ENCODE measurements at regions not wholly inside any gene's neighbourhood (a gene's known extent, or its start where the extent isn't known, plus 50 kb on each side); places are given as distances from the start of the nearest gene placed in this dataset.

GRCh38 chr16:49921106-49921505 is 65.2 kb upstream of the ZNF423 start:
- Mint-ChIP-seq H3K4me3 (no peak overlapping the region), H3K4me1 (no peaks in the 10 kb centered on the region)

GRCh38 chr16:49921791-49922456 is 66.0 kb upstream of the ZNF423 start:
- Histone ChIP-seq H3K9me3 (ENCODE audit: control insufficient read depth in 2 of 2, low read length in 2 of 2) (no peaks in the 10 kb centered on the region), H3K27me3 (ENCODE audit: control insufficient read depth, insufficient read depth, low read length) (no peaks in the 10 kb centered on the region), H3K4me1 (ENCODE audit: control insufficient read depth, insufficient read depth, low read length, poor library complexity, severe bottlenecking) (no peaks in the 10 kb centered on the region), H3K36me3 (ENCODE audit: control insufficient read depth, insufficient read depth, low read length) (no peaks in the 10 kb centered on the region), H3K27ac (ENCODE audit: insufficient read depth, low read length, poor library complexity, severe bottlenecking) (no peak overlapping the region), H3K4me3 (ENCODE audit: low read depth, low read length) (no peak overlapping the region)
- Mint-ChIP-seq H3K36me3 (no peaks in the 10 kb centered on the region), H3K27ac (no peak overlapping the region), H3K9me3 (no peaks in the 10 kb centered on the region), H3K4me1 (no peaks in the 10 kb centered on the region), H3K4me3 (no peak overlapping the region), H3K27me3 (no peaks in the 10 kb centered on the region)
- ATAC-seq (ENCODE audit: low read depth in 2 of 2) (no peak), DNase-seq (peak in 2 of 3 donors; percentile 7 to 38)

More at GRCh38 chr16:49921106-49921505, 65.2 kb upstream of the ZNF423 start:
- Mint-ChIP-seq H3K9me3 (no peaks in the 10 kb centered on the region), H3K36me3 (no peaks in the 10 kb centered on the region), H3K27me3 (no peaks in the 10 kb centered on the region), H3K27ac (no peak overlapping the region)
- no peaks in the 10 kb centered on the region for H3K4me1 ChIP-seq (ENCODE audit: control insufficient read depth, insufficient read depth, low read length, poor library complexity, severe bottlenecking)
- no peak for ATAC-seq (ENCODE audit: low read depth in 2 of 2)
- H3K9me3 ChIP-seq (ENCODE audit: control insufficient read depth in 2 of 2, low read length in 2 of 2): no peaks in the 10 kb centered on the region
- no peaks in the 10 kb centered on the region for H3K27me3 ChIP-seq (ENCODE audit: control insufficient read depth, insufficient read depth, low read length)
- H3K27ac ChIP-seq (ENCODE audit: insufficient read depth, low read length, poor library complexity, severe bottlenecking): no peak overlapping the region
- DNase-seq: no peak
- H3K36me3 ChIP-seq (ENCODE audit: control insufficient read depth, insufficient read depth, low read length): no peaks in the 10 kb centered on the region
- no peak overlapping the region for H3K4me3 ChIP-seq (ENCODE audit: low read depth, low read length)

- H3K9me3 Mint-ChIP-seq: no peaks in the 10 kb centered on the region
- no peaks in the 10 kb centered on the region for H3K36me3 ChIP-seq (ENCODE audit: control insufficient read depth, insufficient read depth, low read length)
- H3K4me1 Mint-ChIP-seq: no peaks in the 10 kb centered on the region
- H3K36me3 Mint-ChIP-seq: no peaks in the 10 kb centered on the region
- H3K9me3 ChIP-seq (ENCODE audit: control insufficient read depth in 2 of 2, low read length in 2 of 2): no peaks in the 10 kb centered on the region
- H3K4me1 ChIP-seq (ENCODE audit: control insufficient read depth, insufficient read depth, low read length, poor library complexity, severe bottlenecking): no peaks in the 10 kb centered on the region
- no peak overlapping the region for H3K27ac ChIP-seq (ENCODE audit: insufficient read depth, low read length, poor library complexity, severe bottlenecking)
- no peaks in the 10 kb centered on the region for H3K27me3 Mint-ChIP-seq
- no peak for ATAC-seq (ENCODE audit: low read depth in 2 of 2)
- no peak for DNase-seq
- H3K27ac Mint-ChIP-seq: no peak overlapping the region
- no peak overlapping the region for H3K4me3 Mint-ChIP-seq
- H3K27me3 ChIP-seq (ENCODE audit: control insufficient read depth, insufficient read depth, low read length): no peaks in the 10 kb centered on the region
- no peak overlapping the region for H3K4me3 ChIP-seq (ENCODE audit: low read depth, low read length)
These were observed 67.5 kb upstream of the ZNF423 start for GRCh38 chr16:49923411-49923810.

GRCh38 chr16:49924078-49924477 is 68.2 kb upstream of the ZNF423 start:
- no peaks in the 10 kb centered on the region for H3K27me3 ChIP-seq (ENCODE audit: control insufficient read depth, insufficient read depth, low read length)
- no peaks in the 10 kb centered on the region for H3K4me1 ChIP-seq (ENCODE audit: control insufficient read depth, insufficient read depth, low read length, poor library complexity, severe bottlenecking)
- no peaks in the 10 kb centered on the region for H3K9me3 ChIP-seq (ENCODE audit: control insufficient read depth in 2 of 2, low read length in 2 of 2)
- Mint-ChIP-seq H3K4me1 (no peaks in the 10 kb centered on the region), H3K36me3 (no peaks in the 10 kb centered on the region), H3K27me3 (no peaks in the 10 kb centered on the region), H3K9me3 (no peaks in the 10 kb centered on the region), H3K4me3 (no peak overlapping the region), H3K27ac (peak overlapping the region in 1 of 3 donors; percentile 32)
- DNase-seq (no peak), ATAC-seq (ENCODE audit: low read depth in 2 of 2) (no peak)
- H3K4me3 ChIP-seq (ENCODE audit: low read depth, low read length): no peak overlapping the region
- H3K36me3 ChIP-seq (ENCODE audit: control insufficient read depth, insufficient read depth, low read length): no peaks in the 10 kb centered on the region
- no peak overlapping the region for H3K27ac ChIP-seq (ENCODE audit: insufficient read depth, low read length, poor library complexity, severe bottlenecking)

GRCh38 chr16:49926941-49927340 is 71.0 kb upstream of the ZNF423 start:
- H3K36me3 ChIP-seq (ENCODE audit: control insufficient read depth, insufficient read depth, low read length): no peaks in the 10 kb centered on the region
- H3K27ac Mint-ChIP-seq: no peak overlapping the region
- no peak overlapping the region for H3K4me3 Mint-ChIP-seq
- no peaks in the 10 kb centered on the region for H3K9me3 ChIP-seq (ENCODE audit: control insufficient read depth in 2 of 2, low read length in 2 of 2)
- H3K27me3 Mint-ChIP-seq: no peaks in the 10 kb centered on the region
- ATAC-seq (ENCODE audit: low read depth in 2 of 2): no peak
- H3K27ac ChIP-seq (ENCODE audit: insufficient read depth, low read length, poor library complexity, severe bottlenecking): no peak overlapping the region
- no peaks in the 10 kb centered on the region for H3K4me1 Mint-ChIP-seq
- no peaks in the 10 kb centered on the region for H3K27me3 ChIP-seq (ENCODE audit: control insufficient read depth, insufficient read depth, low read length)
- H3K9me3 Mint-ChIP-seq: no peaks in the 10 kb centered on the region
- DNase-seq: no peak
- no peak overlapping the region for H3K4me3 ChIP-seq (ENCODE audit: low read depth, low read length)
- no peaks in the 10 kb centered on the region for H3K36me3 Mint-ChIP-seq
- no peaks in the 10 kb centered on the region for H3K4me1 ChIP-seq (ENCODE audit: control insufficient read depth, insufficient read depth, low read length, poor library complexity, severe bottlenecking)

- Histone ChIP-seq H3K4me1 (ENCODE audit: control insufficient read depth, insufficient read depth, low read length, poor library complexity, severe bottlenecking) (no peaks in the 10 kb centered on the region), H3K36me3 (ENCODE audit: control insufficient read depth, insufficient read depth, low read length) (no peaks in the 10 kb centered on the region), H3K27me3 (ENCODE audit: control insufficient read depth, insufficient read depth, low read length) (no peaks in the 10 kb centered on the region), H3K4me3 (ENCODE audit: low read depth, low read length) (no peak overlapping the region), H3K27ac (ENCODE audit: insufficient read depth, low read length, poor library complexity, severe bottlenecking) (no peak overlapping the region), H3K9me3 (ENCODE audit: control insufficient read depth in 2 of 2, low read length in 2 of 2) (no peaks in the 10 kb centered on the region)
- Mint-ChIP-seq H3K27me3 (no peaks in the 10 kb centered on the region), H3K27ac (no peak overlapping the region), H3K4me3 (no peak overlapping the region), H3K9me3 (no peaks in the 10 kb centered on the region), H3K36me3 (no peaks in the 10 kb centered on the region), H3K4me1 (no peaks in the 10 kb centered on the region)
- no peak for DNase-seq
- no peak for ATAC-seq (ENCODE audit: low read depth in 2 of 2)
These were observed 72.5 kb upstream of the ZNF423 start for GRCh38 chr16:49928176-49929041.

- Mint-ChIP-seq H3K9me3 (no peaks in the 10 kb centered on the region), H3K36me3 (no peaks in the 10 kb centered on the region), H3K27ac (no peak overlapping the region)
These were observed 73.7 kb upstream of the ZNF423 start for GRCh38 chr16:49929626-49930025.

GRCh38 chr16:49930841-49931240 is 74.9 kb upstream of the ZNF423 start:
- H3K4me1 Mint-ChIP-seq: no peaks in the 10 kb centered on the region
- no peaks in the 10 kb centered on the region for H3K9me3 Mint-ChIP-seq
- no peaks in the 10 kb centered on the region for H3K36me3 Mint-ChIP-seq
- Histone ChIP-seq H3K4me3 (ENCODE audit: low read depth, low read length) (no peak overlapping the region), H3K27ac (ENCODE audit: insufficient read depth, low read length, poor library complexity, severe bottlenecking) (no peak overlapping the region), H3K4me1 (ENCODE audit: control insufficient read depth, insufficient read depth, low read length, poor library complexity, severe bottlenecking) (no peaks in the 10 kb centered on the region), H3K9me3 (ENCODE audit: control insufficient read depth in 2 of 2, low read length in 2 of 2) (no peaks in the 10 kb centered on the region), H3K27me3 (ENCODE audit: control insufficient read depth, insufficient read depth, low read length) (no peaks in the 10 kb centered on the region), H3K36me3 (ENCODE audit: control insufficient read depth, insufficient read depth, low read length) (no peaks in the 10 kb centered on the region)
- H3K27me3 Mint-ChIP-seq: no peaks in the 10 kb centered on the region
- DNase-seq (no peak), ATAC-seq (ENCODE audit: low read depth in 2 of 2) (no peak)
- H3K4me3 Mint-ChIP-seq: no peak overlapping the region
- no peak overlapping the region for H3K27ac Mint-ChIP-seq

More at GRCh38 chr16:49929626-49930025, 73.7 kb upstream of the ZNF423 start:
- H3K9me3 ChIP-seq (ENCODE audit: control insufficient read depth in 2 of 2, low read length in 2 of 2): no peaks in the 10 kb centered on the region
- no peak overlapping the region for H3K4me3 Mint-ChIP-seq
- no peaks in the 10 kb centered on the region for H3K27me3 ChIP-seq (ENCODE audit: control insufficient read depth, insufficient read depth, low read length)
- DNase-seq (no peak), ATAC-seq (ENCODE audit: low read depth in 2 of 2) (no peak)
- no peaks in the 10 kb centered on the region for H3K36me3 ChIP-seq (ENCODE audit: control insufficient read depth, insufficient read depth, low read length)
- no peaks in the 10 kb centered on the region for H3K27me3 Mint-ChIP-seq
- H3K27ac ChIP-seq (ENCODE audit: insufficient read depth, low read length, poor library complexity, severe bottlenecking): no peak overlapping the region
- no peaks in the 10 kb centered on the region for H3K4me1 ChIP-seq (ENCODE audit: control insufficient read depth, insufficient read depth, low read length, poor library complexity, severe bottlenecking)
- no peaks in the 10 kb centered on the region for H3K4me1 Mint-ChIP-seq
- H3K4me3 ChIP-seq (ENCODE audit: low read depth, low read length): no peak overlapping the region
